ENCODE measurements at regions not wholly inside any gene's neighbourhood (a gene's known extent, or its start where the extent isn't known, plus 50 kb on each side); places are given as distances from the start of the nearest gene placed in this dataset.
"Not testable (repeated sequence)": the region's sequence is repeated elsewhere in the genome, so short reads cannot be mapped to it uniquely, and the experiment has no call there.

GRCh38 chr2:111505267-111505666 is 378.7 kb downstream of the ANAPC1 start:
- not testable (repeated sequence) for H3K27ac Mint-ChIP-seq; H3K27me3 Mint-ChIP-seq (ENCODE audit: low read depth); H4K20me1 ChIP-seq (ENCODE audit: control insufficient read depth, insufficient read depth, insufficient read length); H3K56ac ChIP-seq (ENCODE audit: insufficient read length, low read depth, low read length); H3K4me1 ChIP-seq (ENCODE audit: insufficient read depth, low read length); H2BK120ac ChIP-seq (ENCODE audit: low read depth, low read length, poor library complexity, severe bottlenecking); H3K9me3 ChIP-seq (ENCODE audit: control insufficient read depth, low read depth, low read length); H4K5ac ChIP-seq (ENCODE audit: insufficient read length, low read depth, low read length); H2BK12ac ChIP-seq (ENCODE audit: insufficient read length, low read depth, low read length); H4K91ac ChIP-seq (ENCODE audit: insufficient read length, low read depth, low read length); H3K4me3 Mint-ChIP-seq; H3K4ac ChIP-seq (ENCODE audit: low read depth, low read length); H2BK5ac ChIP-seq (ENCODE audit: insufficient read length, low read length); H3T11ph ChIP-seq (ENCODE audit: low read length); H3K79me1 ChIP-seq (ENCODE audit: insufficient read depth, low read depth, low read length, poor library complexity, severe bottlenecking); H3K9me3 Mint-ChIP-seq; H4K8ac ChIP-seq (replicated peaks; ENCODE audit: insufficient read length, low read depth, low read length); H3K79me2 ChIP-seq (ENCODE audit: insufficient read depth, low read length); DNase-seq; H3K27me3 ChIP-seq (ENCODE audit: insufficient read depth, low read length); H2BK20ac ChIP-seq (ENCODE audit: low read depth, low read length, poor library complexity, severe bottlenecking); H2AFZ ChIP-seq (ENCODE audit: low read length); H3K27ac ChIP-seq (ENCODE audit: insufficient read length, low read depth, low read length); H3K23me2 ChIP-seq (ENCODE audit: insufficient read length, low read depth, low read length, poor library complexity, severe bottlenecking); H3K14ac ChIP-seq (ENCODE audit: insufficient read depth, low read length); H3K4me1 Mint-ChIP-seq; H3K9ac ChIP-seq (ENCODE audit: extremely low read depth, insufficient read length, low read length); H2AK5ac ChIP-seq (ENCODE audit: insufficient read length, low read length); H3K23ac ChIP-seq (ENCODE audit: insufficient read length, low read depth, low read length); H2BK15ac ChIP-seq (ENCODE audit: low read depth, low read length); H3K18ac ChIP-seq (ENCODE audit: insufficient read length, low read depth, low read length); H3K4me2 ChIP-seq (ENCODE audit: insufficient read depth, insufficient read length, low read length); H3K36me3 Mint-ChIP-seq (ENCODE audit: insufficient read depth in 1 of 3, low read depth in 3 of 3)
- WGBS (ENCODE audit: extremely low coverage, insufficient read length, low lambda C conversion rate): no CpG with 5 or more reads among the region's 5 CpGs

GRCh38 chr2:111506936-111507335 is 377.1 kb downstream of the ANAPC1 start:
- H3K27ac Mint-ChIP-seq; H3K4me1 ChIP-seq (ENCODE audit: insufficient read depth, low read length); H4K8ac ChIP-seq (replicated peaks; ENCODE audit: insufficient read length, low read depth, low read length); DNase-seq; H3K9me3 Mint-ChIP-seq; H2BK20ac ChIP-seq (ENCODE audit: low read depth, low read length, poor library complexity, severe bottlenecking); H3K27me3 Mint-ChIP-seq (ENCODE audit: low read depth); H3K36me3 Mint-ChIP-seq (ENCODE audit: insufficient read depth in 1 of 3, low read depth in 3 of 3); H3K4me3 Mint-ChIP-seq; H3K4me2 ChIP-seq (ENCODE audit: insufficient read depth, insufficient read length, low read length); H4K20me1 ChIP-seq (ENCODE audit: control insufficient read depth, insufficient read depth, insufficient read length); H2AFZ ChIP-seq (ENCODE audit: low read length); H3K4ac ChIP-seq (ENCODE audit: low read depth, low read length); H3K79me2 ChIP-seq (ENCODE audit: insufficient read depth, low read length); H3K27me3 ChIP-seq (ENCODE audit: insufficient read depth, low read length); H3K23ac ChIP-seq (ENCODE audit: insufficient read length, low read depth, low read length); H3K23me2 ChIP-seq (ENCODE audit: insufficient read length, low read depth, low read length, poor library complexity, severe bottlenecking); H3K4me1 Mint-ChIP-seq; H3K14ac ChIP-seq (ENCODE audit: insufficient read depth, low read length); H3T11ph ChIP-seq (ENCODE audit: low read length); H4K91ac ChIP-seq (ENCODE audit: insufficient read length, low read depth, low read length); H2BK120ac ChIP-seq (ENCODE audit: low read depth, low read length, poor library complexity, severe bottlenecking); H2BK5ac ChIP-seq (ENCODE audit: insufficient read length, low read length); H2BK12ac ChIP-seq (ENCODE audit: insufficient read length, low read depth, low read length); H3K56ac ChIP-seq (ENCODE audit: insufficient read length, low read depth, low read length); H3K9me3 ChIP-seq (ENCODE audit: control insufficient read depth, low read depth, low read length); H3K18ac ChIP-seq (ENCODE audit: insufficient read length, low read depth, low read length); H2BK15ac ChIP-seq (ENCODE audit: low read depth, low read length); H3K9ac ChIP-seq (ENCODE audit: extremely low read depth, insufficient read length, low read length); H3K27ac ChIP-seq (ENCODE audit: insufficient read length, low read depth, low read length); H4K5ac ChIP-seq (ENCODE audit: insufficient read length, low read depth, low read length); H2AK5ac ChIP-seq (ENCODE audit: insufficient read length, low read length); H3K79me1 ChIP-seq (ENCODE audit: insufficient read depth, low read depth, low read length, poor library complexity, severe bottlenecking): not testable (repeated sequence)
- WGBS (ENCODE audit: extremely low coverage, insufficient read length, low lambda C conversion rate): no CpG with 5 or more reads among the region's 5 CpGs

Measured in H9 (cell line).